GM12878 (cell line): ENCODE measurements at regions not wholly inside any gene's neighbourhood (a gene's known extent, or its start where the extent isn't known, plus 50 kb on each side); places are given as distances from the start of the nearest gene placed in this dataset.

Experiments
- ATAC-seq: fragments of 200-7000 bp; cut with Tn5 transposase; 3 replicates; pipeline ENCODE4 v1.9.1; 2020; ENCODE audit warnings: mild to moderate bottlenecking, moderate library complexity
- BruUV-seq: library from RNA; stranded (reverse); fragments of 400-500 nt; replicated peaks from 2 replicates; lab custom pipeline; 2021; lab: Mats Ljungman, UMichigan
- CTCF ChIA-PET: fragments of 300-600 bp; sonication (Branson Sonifier 250); formaldehyde crosslinking; extraction: SDS; loops from one replicate; lab custom pipeline; 2021; ENCODE audit warnings: inconsistent platforms; lab: Yijun Ruan, JAX
- POLR2A ChIA-PET: fragments of 350-600 bp; formaldehyde crosslinking; extraction: SDS; loops from one replicate; lab custom pipeline; 2021; ENCODE audit warnings: inconsistent platforms; lab: Charles Lee
- RAD21 ChIA-PET: fragments of 300-600 bp; sonication (Branson Sonifier 250); formaldehyde crosslinking; loops from one replicate; lab custom pipeline; 2023; ENCODE audit warnings: antibody characterized with exemption; ENCODE audit not compliant: unreplicated experiment; lab: Charles Lee
- SMC1A ChIA-PET: fragments of 300-600 bp; sonication (Branson Sonifier 250); formaldehyde crosslinking; loops from one replicate; lab custom pipeline; 2023; ENCODE audit not compliant: unreplicated experiment, uncharacterized antibody; lab: Charles Lee
- DNase-seq: peaks from one replicate; pipeline ENCODE4 v3.0.0-alpha.2; 2011; ENCODE audit warnings: low read depth, low spot score
- FAIRE-seq: peaks from 3 replicates; lab custom pipeline; 2011; peaks lifted over from hg19 to GRCh38; lab: Jason Lieb, UNC
- H2AFZ ChIP-seq: 2 replicates; pipeline ENCODE4 v1.6.0; 2011; ENCODE audit warnings: low read depth, low read length, control low read depth; ENCODE audit not compliant: control insufficient read depth
- H3K27ac ChIP-seq: 2 replicates; pipeline ENCODE4 v1.5.1; 2011; ENCODE audit warnings: control low read depth; ENCODE audit not compliant: control insufficient read depth, insufficient read depth
- H3K27me3 ChIP-seq, 2 experiments: replicated peaks in 1 of 2; 2 replicates each; pipeline versions ENCODE4 v1.6.0 to v1.6.1; 2011; ENCODE audit warnings: low read length in 1 of 2; ENCODE audit not compliant: control insufficient read depth in 2 of 2, insufficient read depth in 2 of 2
- H3K36me3 ChIP-seq, 2 experiments: 2 replicates each; pipeline ENCODE4 v1.5.1; 2011; ENCODE audit warnings: low read length in 1 of 2; ENCODE audit not compliant: control insufficient read depth in 2 of 2, insufficient read depth in 2 of 2
- H3K4me1 ChIP-seq: 2 replicates; pipeline ENCODE4 v1.6.1; 2011; ENCODE audit warnings: mild to moderate bottlenecking, low read length, moderate library complexity, mixed read lengths; ENCODE audit not compliant: control insufficient read depth, insufficient read depth
- H3K4me2 ChIP-seq: 2 replicates; pipeline ENCODE4 v1.6.0; 2011; ENCODE audit warnings: control low read depth; ENCODE audit not compliant: control insufficient read depth, insufficient read depth
- H3K4me3 ChIP-seq: fragments of 200-600 bp; sonication (generic); 2 replicates; pipeline ENCODE4 v1.5.1; 2016
- H3K79me2 ChIP-seq: 2 replicates; pipeline ENCODE4 v1.6.0; 2011; ENCODE audit warnings: low read length; ENCODE audit not compliant: control insufficient read depth, insufficient read depth
- H3K9ac ChIP-seq: 2 replicates; pipeline ENCODE4 v1.8.0; 2011; ENCODE audit warnings: low read length, control low read depth, mixed read lengths; ENCODE audit not compliant: control insufficient read depth, insufficient read depth
- H3K9me3 ChIP-seq: replicated peaks from 3 replicates; pipeline ENCODE4 v1.5.1; 2011; ENCODE audit warnings: mild to moderate bottlenecking, low read length; ENCODE audit not compliant: control insufficient read depth, insufficient read depth
- H4K20me1 ChIP-seq: 2 replicates; pipeline ENCODE4 v1.6.0; 2011; ENCODE audit not compliant: control insufficient read depth, insufficient read depth
- ATF2 ChIP-seq: IDR thresholded peaks from 2 replicates; pipeline ENCODE4 v1.6.1; 2012; ENCODE audit warnings: low read length, inconsistent platforms
- ATF3 ChIP-seq: IDR thresholded peaks from 2 replicates; pipeline ENCODE4 v1.6.1; 2011; ENCODE audit warnings: low read depth, mild to moderate bottlenecking, low read length, moderate library complexity, borderline replicate concordance; ENCODE audit errors: extremely low read depth
- ATF7 ChIP-seq: fragments of 450-650 bp; IDR thresholded peaks from 2 replicates; pipeline ENCODE4 v1.6.1; 2016; ENCODE audit warnings: low read depth, mild to moderate bottlenecking
- BRCA1 ChIP-seq: IDR thresholded peaks from 2 replicates; pipeline ENCODE4 v1.6.1; 2011; ENCODE audit warnings: low read depth, low read length, improper control_type of control experiment
- E2F8 ChIP-seq: fragments of 450-650 bp; IDR thresholded peaks from 2 replicates; pipeline ENCODE4 v1.6.1; 2018; ENCODE audit warnings: mild to moderate bottlenecking, low read depth, moderate library complexity; ENCODE audit not compliant: partially characterized antibody
- FOXK2 ChIP-seq: fragments of 450-650 bp; IDR thresholded peaks from 2 replicates; pipeline ENCODE4 v1.6.1; 2017; ENCODE audit warnings: mild to moderate bottlenecking, moderate library complexity
- HDGF ChIP-seq: fragments of 450-650 bp; IDR thresholded peaks from 2 replicates; pipeline ENCODE4 v1.6.1; 2016; ENCODE audit warnings: antibody characterized with exemption
- MEF2B ChIP-seq: fragments of 450-650 bp; IDR thresholded peaks from 2 replicates; pipeline ENCODE4 v1.6.1; 2018; ENCODE audit warnings: mild to moderate bottlenecking, moderate library complexity; ENCODE audit not compliant: partially characterized antibody, poor library complexity, severe bottlenecking
- NR2F1 ChIP-seq: fragments of 450-650 bp; conservative IDR thresholded peaks from 2 replicates; pipeline ENCODE4 v1.6.1; 2017; ENCODE audit warnings: mild to moderate bottlenecking
- PKNOX1 ChIP-seq: fragments of 450-650 bp; IDR thresholded peaks from 2 replicates; pipeline ENCODE4 v1.6.1; 2016; ENCODE audit warnings: mild to moderate bottlenecking
- PRDM15 ChIP-seq: fragments of 450-650 bp; formaldehyde crosslinking; IDR thresholded peaks from 2 replicates; pipeline ENCODE4 v1.4.0; 2020; ENCODE audit warnings: mild to moderate bottlenecking, moderate library complexity
- SREBF1 ChIP-seq: IDR thresholded peaks from 2 replicates; pipeline ENCODE4 v1.6.1; 2012; ENCODE audit warnings: mild to moderate bottlenecking, low read length
- ZNF207 ChIP-seq: fragments of 450-650 bp; IDR thresholded peaks from 2 replicates; pipeline ENCODE4 v1.6.1; 2014; ENCODE audit warnings: antibody characterized with exemption, mild to moderate bottlenecking, borderline replicate concordance
- ZNF622 ChIP-seq: fragments of 450-650 bp; IDR thresholded peaks from 2 replicates; pipeline ENCODE4 v1.6.1; 2017; ENCODE audit warnings: mild to moderate bottlenecking, inconsistent platforms
- in situ Hi-C: fragments of 300-500 bp; cut with MboI; formaldehyde crosslinking; loops from 9 replicates; pipeline ENCODE4 v1.14.3; 2018; ENCODE audit warnings: mixed read lengths
- intact Hi-C: fragments of 100-400 bp; cut with micrococcal nuclease; formaldehyde crosslinking; loops from one replicate; pipeline ENCODE4 v1.14.2; 2022; ENCODE audit not compliant: unreplicated experiment

GRCh38 chr2:186189816-186190215, 296.2 kb upstream of the ZC3H15 start:
- CTCF ChIA-PET, result interaction anchor here (0.6 kb wide), 1 partner anchor 1993 kb away, joined by 3 read pairs; no protein-coding TSS in a partner anchor
- no peaks in the 10 kb centered on the region for H3K79me2 ChIP-seq
- no peaks in the 10 kb centered on the region for H3K4me1 ChIP-seq
- no peaks in the 10 kb centered on the region for H4K20me1 ChIP-seq
- H3K4me3 ChIP-seq, result no peak overlapping the region
- DNase-seq, result no peak
- SMC1A ChIA-PET, result no interaction called here
- H3K27ac ChIP-seq, result no peak overlapping the region
- H3K36me3 ChIP-seq, result no peaks in the 10 kb centered on the region
- no peaks in the 10 kb centered on the region for H3K9me3 ChIP-seq
- no peak for TF ChIP-seq NR2F1
- TF ChIP-seq PRDM15, result no peak
- TF ChIP-seq BRCA1, result no peak
- TF ChIP-seq E2F8, result no peak
- TF ChIP-seq ATF2, result no peak
- no peak for TF ChIP-seq SREBF1
- TF ChIP-seq HDGF, result no peak
- TF ChIP-seq FOXK2, result no peak
- no peak for TF ChIP-seq PKNOX1
- TF ChIP-seq ATF3, result no peak
- TF ChIP-seq ZNF207, result no peak
- no peak for TF ChIP-seq ATF7
- no peak for TF ChIP-seq ZNF622
- TF ChIP-seq MEF2B, result no peak
- TF ChIP-seq, all 136 proteins: peak for 0
- POLR2A ChIA-PET, result no interaction called here
- BruUV-seq, result no TSS peak
- no peak overlapping the region for H3K4me2 ChIP-seq
- FAIRE-seq (no peak), ATAC-seq (no peak)
- no peak overlapping the region for H2AFZ ChIP-seq
- intact Hi-C loops, result no loop called here
- in situ Hi-C loops, result no loop called here
- no peak overlapping the region for H3K9ac ChIP-seq
- RAD21 ChIA-PET, result no interaction called here
- H3K27me3 ChIP-seq, result no peaks in the 10 kb centered on the region
